ENCODE measurements at regions not wholly inside any gene's neighbourhood (a gene's known extent, or its start where the extent isn't known, plus 50 kb on each side); places are given as distances from the start of the nearest gene placed in this dataset.

GRCh38 chr20:3307725-3308124 is 68.7 kb upstream of the SLC4A11 start:
- TF ChIP-seq CTCF (IDR thresholded peaks at IDR 0.05): no peak
- TF ChIP-seq POLR2A (IDR thresholded peaks at IDR 0.05): no peak
- TF ChIP-seq EP300 (IDR thresholded peaks at IDR 0.05): no peak
- TF ChIP-seq POLR2AphosphoS5 (IDR thresholded peaks at IDR 0.05): no peak
